ENCODE measurements at regions not wholly inside any gene's neighbourhood (a gene's known extent, or its start where the extent isn't known, plus 50 kb on each side); places are given as distances from the start of the nearest gene placed in this dataset.

DNA sequence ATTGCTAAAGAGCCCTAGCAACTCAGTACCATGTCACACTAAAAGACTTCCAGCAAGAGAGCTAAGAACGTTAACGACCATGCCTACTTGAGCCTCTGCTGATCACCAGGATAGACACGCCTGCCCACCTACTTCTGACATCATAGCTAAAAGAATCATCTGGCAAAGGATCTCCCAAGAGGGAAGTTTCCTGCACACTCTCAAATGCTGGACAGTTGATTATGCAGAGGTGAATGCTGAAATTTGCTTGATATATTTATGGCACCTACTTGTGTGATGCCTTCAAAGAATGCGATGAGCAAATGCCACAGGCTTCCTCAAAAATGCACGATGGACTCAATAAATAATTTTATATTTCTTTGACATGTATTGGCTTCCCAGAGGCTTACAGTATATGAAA is 113.6 kb downstream of the GALC start:
- DNase-seq = no peak

GRCh38 chr14:87878959-87879358 is 114.0 kb downstream of the GALC start:
- DNase-seq = no peak

- no peak for DNase-seq
Observed at GRCh38 chr14:87877877-87878276, 115.1 kb downstream of the GALC start.

- DNase-seq = no peak
Observed at GRCh38 chr14:87874676-87875075, 118.3 kb downstream of the GALC start.

DNA sequence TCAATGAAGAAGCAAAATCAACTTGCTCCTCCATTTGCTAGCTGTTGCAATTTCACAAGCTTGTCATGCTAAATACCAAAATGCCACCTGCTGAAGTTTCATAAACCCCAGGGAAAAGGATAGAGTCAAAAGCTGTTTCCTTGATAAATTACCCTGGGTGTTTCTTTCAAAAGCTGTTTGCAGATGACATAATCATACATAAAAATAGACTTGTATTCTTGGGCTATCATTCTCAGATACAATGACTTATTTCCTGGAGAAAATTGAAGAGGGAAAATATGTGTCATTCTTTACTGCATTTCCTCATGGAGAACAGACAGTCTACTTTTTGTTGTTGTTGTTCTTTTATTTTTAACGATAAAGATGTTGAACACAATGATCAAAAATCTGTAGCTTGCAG is 119.2 kb downstream of the GALC start:
- no peak for DNase-seq

GRCh38 chr14:87869619-87870583 is 123.1 kb downstream of the GALC start:
- DNase-seq = no peak

GRCh38 chr14:87868920-87869319 is 124.1 kb downstream of the GALC start:
- no peak for DNase-seq

DNA sequence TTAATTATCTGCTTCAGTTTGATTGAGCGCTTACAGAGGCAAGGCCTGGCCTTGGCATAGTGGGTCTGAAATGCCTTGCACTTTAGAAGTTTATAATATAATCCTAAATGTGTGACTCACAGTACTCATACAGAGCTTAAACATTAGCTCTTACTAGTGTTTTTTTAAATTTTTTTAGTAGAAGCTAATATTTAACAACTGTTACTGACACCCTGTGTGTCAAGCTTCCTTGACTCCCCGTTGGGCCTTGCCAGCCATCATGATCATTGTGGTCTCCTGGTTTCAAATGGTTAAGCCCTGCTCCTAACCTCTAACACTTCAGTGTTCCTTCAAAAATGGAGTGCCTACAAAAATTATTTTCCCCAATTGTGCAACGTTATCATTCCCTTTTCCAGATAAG is 126.9 kb downstream of the GALC start:
- DNase-seq = no peak

DNA sequence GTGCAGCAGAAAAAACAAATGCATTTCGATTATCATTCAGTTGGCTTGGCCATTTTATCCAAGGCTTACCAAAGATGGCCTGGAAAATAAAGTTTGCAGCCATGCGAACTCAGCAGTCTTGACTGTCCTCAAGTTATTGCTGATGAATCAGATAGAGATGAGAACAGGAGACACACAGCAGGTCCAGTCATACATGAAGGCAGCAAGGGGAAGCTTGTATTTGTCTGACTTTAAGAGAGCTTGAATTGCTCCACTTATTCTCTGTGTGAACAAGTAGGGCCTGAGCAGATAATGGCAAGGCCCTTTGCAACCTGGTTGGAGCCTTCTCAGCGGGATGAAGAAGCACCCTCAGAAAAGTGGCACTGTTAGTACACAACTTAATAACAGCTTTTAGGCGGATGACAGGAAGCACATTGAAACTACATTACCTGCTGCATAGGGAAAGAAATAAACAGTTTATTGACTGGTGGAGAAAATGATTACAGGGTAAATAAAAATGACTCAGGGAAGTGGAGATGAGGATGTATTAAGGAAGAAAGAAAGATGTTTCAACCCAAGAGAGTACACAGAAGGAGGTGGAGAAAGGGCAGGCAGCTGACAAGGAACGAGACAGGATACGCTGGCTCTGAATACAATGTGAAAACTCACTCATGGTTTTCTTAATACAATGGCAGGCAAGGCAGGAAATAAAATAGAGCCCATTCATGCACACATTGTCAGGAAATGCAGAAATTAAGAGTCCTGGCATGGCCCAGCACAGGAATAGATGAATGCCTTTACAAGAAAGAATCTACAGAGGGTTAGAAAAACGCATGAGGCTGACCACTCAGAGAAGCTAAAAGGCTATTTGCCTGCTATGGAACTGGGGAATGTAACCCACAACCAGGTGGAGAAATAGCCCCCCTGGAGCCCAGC is 128.4 kb downstream of the GALC start:
- no peak for DNase-seq

GRCh38 chr14:87863047-87863446 is 129.9 kb downstream of the GALC start:
- no peak for DNase-seq

DNA sequence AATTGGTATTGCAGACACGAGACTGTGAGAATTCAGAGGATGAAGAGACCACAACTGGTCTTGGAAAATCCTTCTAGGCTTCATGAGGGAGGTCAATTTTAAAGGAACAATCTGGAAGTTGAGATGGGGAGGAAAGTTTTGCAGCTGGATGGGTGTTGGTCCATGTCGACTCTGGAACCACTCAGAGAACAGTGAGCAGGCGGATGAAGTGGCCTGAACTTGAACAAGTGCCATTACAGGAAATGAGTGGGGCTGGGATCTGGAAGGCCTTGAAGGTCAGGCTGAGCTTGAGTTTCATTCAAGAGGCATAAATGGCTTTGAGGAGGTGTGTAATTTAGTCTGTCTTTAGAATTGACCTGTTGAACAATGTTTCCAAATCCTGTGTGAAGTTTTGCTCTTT is 140.9 kb downstream of the GALC start:
- no peak for DNase-seq

DNA sequence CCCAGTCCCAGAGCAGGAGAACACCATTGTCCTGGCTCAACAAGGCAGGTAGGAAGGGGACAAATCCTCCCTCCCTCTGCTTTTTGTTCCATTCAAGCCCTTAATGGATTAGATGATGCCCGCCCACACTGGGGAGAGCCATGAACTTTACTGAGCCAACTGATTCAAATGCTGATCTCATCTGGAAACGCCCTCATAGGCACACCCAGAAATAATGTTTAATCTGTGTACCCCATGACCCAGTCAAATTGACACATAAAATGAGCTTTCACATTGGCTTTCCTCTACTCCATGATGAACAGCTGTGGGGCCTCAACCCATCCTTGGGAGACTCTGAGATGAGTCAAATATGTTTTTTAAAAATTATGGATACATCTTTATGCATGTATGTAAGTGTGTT is 141.8 kb downstream of the GALC start:
- DNase-seq = no peak

DNA sequence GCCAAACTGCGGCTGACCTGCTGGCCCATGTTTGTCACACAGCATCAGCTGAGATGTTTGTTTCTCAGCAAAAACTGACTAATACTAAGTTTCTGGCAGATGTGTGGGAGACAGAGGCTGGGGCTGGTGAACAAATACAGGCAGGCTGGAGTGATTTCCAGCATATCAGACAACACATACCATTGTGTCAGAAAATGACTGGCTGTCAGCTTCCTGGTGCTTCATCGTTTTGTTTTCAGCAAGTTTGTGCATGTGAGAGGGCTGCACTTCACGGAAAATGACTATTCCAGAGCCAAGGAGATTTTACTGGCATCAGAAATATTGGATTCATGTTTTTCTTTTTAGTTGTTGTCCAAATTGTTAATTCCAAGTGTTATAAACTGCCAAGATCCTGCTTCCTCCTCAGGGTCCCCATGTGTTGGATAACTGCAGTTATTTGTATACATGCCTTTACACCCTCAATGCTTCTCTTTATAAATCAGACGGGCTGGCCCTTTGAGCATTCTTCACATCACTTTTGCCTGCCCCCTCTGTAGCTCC is 145.7 kb downstream of the GALC start:
- DNase-seq = no peak

DNA sequence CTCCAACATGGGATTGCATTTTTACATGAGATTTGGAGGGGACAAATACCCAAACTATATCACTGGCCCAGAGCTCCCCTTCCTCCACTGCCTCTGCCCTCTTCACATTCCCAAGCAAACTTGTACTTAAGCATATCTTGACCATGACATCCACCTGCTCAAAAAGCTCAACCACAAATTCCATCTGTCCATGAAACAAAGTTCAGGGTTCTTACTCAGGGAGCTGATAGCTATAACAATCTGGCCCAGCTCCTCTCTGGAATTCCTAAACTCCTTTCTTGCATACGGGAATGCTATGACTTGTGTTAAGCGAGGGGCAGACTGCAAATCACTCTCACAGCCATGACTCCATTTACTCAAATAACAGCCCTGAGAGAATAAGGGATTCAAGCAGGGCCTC is 152.1 kb downstream of the GALC start:
- DNase-seq = no peak

GRCh38 chr14:87838931-87839330 is 154.1 kb downstream of the GALC start:
- no peak for DNase-seq

- DNase-seq = no peak
Observed at GRCh38 chr14:87837296-87837695, 155.7 kb downstream of the GALC start.

- no peak for DNase-seq
Observed at GRCh38 chr14:87834594-87834993, 158.4 kb downstream of the GALC start.

DNA sequence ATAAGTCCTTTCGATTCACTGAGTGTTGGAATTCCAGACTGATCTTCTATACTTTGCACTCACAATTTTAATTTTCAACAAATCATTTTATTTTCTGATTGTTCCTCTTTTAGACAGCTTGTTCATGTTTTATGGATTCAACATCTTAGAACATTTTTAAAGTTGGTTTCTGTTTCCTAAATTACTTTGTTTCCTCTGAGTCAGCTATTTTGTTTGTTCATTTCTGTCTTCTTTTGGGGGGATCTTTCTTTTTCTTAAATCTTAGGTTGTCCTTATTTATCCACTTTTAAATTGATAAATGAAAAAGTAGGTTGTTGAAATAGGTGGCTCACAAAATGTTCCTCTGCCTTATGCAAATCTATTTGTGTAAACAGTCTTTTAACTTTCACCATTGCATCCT is 160.0 kb downstream of the GALC start:
- DNase-seq = no peak

- DNase-seq = no peak
Observed at GRCh38 chr14:87830443-87831096, 162.4 kb downstream of the GALC start.

DNA sequence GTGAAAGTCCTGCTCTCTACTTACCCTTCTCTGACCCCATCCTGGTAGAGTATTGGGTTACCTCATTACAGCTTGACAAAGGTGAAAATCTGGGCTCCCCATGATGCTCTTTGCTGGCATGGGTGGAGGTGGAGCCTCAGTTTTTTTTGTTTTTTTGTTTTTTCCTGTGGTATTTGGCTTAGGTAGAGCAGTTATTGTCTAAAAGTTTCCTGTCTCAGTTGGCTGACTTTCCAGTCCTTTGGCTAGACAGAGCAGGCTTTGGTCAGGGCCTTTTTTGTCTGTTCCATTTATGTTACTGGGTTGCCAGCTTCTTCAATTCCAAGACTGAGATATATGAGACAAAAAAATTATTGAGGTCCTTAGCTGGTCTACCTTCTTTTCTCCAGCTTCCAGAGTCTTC is 163.4 kb downstream of the GALC start:
- no peak for DNase-seq

GRCh38 chr14:87824266-87824665 is 168.7 kb downstream of the GALC start:
- DNase-seq = no peak

GRCh38 chr14:87816416-87816815 is 176.6 kb downstream of the GALC start:
- no peak for DNase-seq

DNA sequence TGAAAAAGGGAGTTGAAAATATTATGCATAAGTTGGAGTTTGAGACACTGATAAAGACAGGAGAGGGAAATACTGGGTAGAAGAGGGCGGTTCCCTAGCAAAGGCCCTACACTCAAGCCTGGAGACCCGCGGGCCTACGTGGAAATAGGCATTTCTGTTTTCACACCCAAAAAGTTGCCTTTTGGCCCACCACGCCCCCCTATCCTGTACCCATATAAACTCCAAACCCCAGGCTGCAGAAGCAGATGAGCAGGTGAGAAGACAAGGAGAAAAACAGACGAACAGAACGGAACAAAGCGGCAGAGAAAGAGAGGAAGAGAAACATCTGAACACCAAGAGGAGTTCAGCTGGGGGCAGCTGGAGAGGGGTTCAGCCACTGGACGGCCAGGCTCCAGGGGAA is 177.9 kb downstream of the GALC start:
- no peak for DNase-seq

All from CD4-positive, alpha-beta T cell treated with Interferon alpha-2 for 1 hour (primary cell).